ENCODE measurements at regions not wholly inside any gene's neighbourhood (a gene's known extent, or its start where the extent isn't known, plus 50 kb on each side); places are given as distances from the start of the nearest gene placed in this dataset.

DNA sequence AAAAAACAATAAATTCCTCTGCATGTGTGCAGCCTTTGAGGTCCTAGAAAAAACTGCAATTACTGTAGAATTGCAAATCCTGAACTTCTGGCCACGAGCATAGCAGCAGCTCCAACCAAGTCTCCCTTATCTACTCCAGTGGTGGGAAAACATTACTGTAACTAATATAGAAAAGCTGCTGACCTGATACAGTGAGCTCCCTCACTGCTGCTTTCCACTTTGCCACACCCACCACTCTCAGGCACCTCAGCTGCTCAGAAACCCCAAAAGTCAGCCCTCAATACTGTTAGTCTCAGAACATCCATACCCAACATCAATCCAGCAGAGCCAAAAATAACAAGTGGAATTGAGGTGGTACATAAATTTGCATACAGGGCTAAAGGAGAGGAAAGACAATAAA is 192.5 kb downstream of the POU4F1 start:
- TF ChIP-seq, protein P1, sequence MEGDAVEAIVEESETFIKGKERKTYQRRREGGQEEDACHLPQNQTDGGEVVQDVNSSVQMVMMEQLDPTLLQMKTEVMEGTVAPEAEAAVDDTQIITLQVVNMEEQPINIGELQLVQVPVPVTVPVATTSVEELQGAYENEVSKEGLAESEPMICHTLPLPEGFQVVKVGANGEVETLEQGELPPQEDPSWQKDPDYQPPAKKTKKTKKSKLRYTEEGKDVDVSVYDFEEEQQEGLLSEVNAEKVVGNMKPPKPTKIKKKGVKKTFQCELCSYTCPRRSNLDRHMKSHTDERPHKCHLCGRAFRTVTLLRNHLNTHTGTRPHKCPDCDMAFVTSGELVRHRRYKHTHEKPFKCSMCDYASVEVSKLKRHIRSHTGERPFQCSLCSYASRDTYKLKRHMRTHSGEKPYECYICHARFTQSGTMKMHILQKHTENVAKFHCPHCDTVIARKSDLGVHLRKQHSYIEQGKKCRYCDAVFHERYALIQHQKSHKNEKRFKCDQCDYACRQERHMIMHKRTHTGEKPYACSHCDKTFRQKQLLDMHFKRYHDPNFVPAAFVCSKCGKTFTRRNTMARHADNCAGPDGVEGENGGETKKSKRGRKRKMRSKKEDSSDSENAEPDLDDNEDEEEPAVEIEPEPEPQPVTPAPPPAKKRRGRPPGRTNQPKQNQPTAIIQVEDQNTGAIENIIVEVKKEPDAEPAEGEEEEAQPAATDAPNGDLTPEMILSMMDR (conservative IDR thresholded peaks at IDR 0.05; ENCODE audit: low read depth in 2 of 2) = no peak
- TF ChIP-seq, protein P2, sequence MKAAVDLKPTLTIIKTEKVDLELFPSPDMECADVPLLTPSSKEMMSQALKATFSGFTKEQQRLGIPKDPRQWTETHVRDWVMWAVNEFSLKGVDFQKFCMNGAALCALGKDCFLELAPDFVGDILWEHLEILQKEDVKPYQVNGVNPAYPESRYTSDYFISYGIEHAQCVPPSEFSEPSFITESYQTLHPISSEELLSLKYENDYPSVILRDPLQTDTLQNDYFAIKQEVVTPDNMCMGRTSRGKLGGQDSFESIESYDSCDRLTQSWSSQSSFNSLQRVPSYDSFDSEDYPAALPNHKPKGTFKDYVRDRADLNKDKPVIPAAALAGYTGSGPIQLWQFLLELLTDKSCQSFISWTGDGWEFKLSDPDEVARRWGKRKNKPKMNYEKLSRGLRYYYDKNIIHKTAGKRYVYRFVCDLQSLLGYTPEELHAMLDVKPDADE (IDR thresholded peaks at IDR 0.05) = no peak
- no peak for TF ChIP-seq JUNB (IDR thresholded peaks at IDR 0.05; ENCODE audit: unreplicated experiment)
- TF ChIP-seq, protein P3, sequence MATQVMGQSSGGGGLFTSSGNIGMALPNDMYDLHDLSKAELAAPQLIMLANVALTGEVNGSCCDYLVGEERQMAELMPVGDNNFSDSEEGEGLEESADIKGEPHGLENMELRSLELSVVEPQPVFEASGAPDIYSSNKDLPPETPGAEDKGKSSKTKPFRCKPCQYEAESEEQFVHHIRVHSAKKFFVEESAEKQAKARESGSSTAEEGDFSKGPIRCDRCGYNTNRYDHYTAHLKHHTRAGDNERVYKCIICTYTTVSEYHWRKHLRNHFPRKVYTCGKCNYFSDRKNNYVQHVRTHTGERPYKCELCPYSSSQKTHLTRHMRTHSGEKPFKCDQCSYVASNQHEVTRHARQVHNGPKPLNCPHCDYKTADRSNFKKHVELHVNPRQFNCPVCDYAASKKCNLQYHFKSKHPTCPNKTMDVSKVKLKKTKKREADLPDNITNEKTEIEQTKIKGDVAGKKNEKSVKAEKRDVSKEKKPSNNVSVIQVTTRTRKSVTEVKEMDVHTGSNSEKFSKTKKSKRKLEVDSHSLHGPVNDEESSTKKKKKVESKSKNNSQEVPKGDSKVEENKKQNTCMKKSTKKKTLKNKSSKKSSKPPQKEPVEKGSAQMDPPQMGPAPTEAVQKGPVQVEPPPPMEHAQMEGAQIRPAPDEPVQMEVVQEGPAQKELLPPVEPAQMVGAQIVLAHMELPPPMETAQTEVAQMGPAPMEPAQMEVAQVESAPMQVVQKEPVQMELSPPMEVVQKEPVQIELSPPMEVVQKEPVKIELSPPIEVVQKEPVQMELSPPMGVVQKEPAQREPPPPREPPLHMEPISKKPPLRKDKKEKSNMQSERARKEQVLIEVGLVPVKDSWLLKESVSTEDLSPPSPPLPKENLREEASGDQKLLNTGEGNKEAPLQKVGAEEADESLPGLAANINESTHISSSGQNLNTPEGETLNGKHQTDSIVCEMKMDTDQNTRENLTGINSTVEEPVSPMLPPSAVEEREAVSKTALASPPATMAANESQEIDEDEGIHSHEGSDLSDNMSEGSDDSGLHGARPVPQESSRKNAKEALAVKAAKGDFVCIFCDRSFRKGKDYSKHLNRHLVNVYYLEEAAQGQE (IDR thresholded peaks at IDR 0.05; ENCODE audit: unreplicated experiment) = no peak

All from GM23338 (cell line).